Stimulated activated CD4-positive, alpha-beta T cell treated with anti-CD3 and anti-CD28 coated beads, Interleukin-2, amount 100 ng/mL, for 24 hours (primary cell): ENCODE measurements at regions not wholly inside any gene's neighbourhood (a gene's known extent, or its start where the extent isn't known, plus 50 kb on each side); places are given as distances from the start of the nearest gene placed in this dataset.

Experiments
- DNase-seq, 2 donors: peaks; one replicate each; pipeline ENCODE4 v3.0.0-alpha.2; 2020

GRCh38 chr1:235009561-235010306 lies 118.9 kb downstream of the TOMM20 start:
- DNase-seq, result no peak

GRCh38 chr1:235009074-235009473 lies 119.6 kb downstream of the TOMM20 start:
- no peak for DNase-seq

- no peak for DNase-seq
Observed at GRCh38 chr1:235008239-235008638, 120.4 kb downstream of the TOMM20 start.

GRCh38 chr1:235006816-235007215 lies 121.8 kb downstream of the TOMM20 start:
- DNase-seq, result no peak

- peak in 1 of 2 donors; percentile 46 for DNase-seq
Observed at GRCh38 chr1:235006132-235006721, 122.4 kb downstream of the TOMM20 start.

- DNase-seq, result no peak
Observed at GRCh38 chr1:235004840-235005391, 123.7 kb downstream of the TOMM20 start.

- DNase-seq, result no peak
Observed at GRCh38 chr1:235004276-235004675, 124.4 kb downstream of the TOMM20 start.

GRCh38 chr1:235002706-235003300 lies 125.8 kb downstream of the TOMM20 start:
- DNase-seq, result no peak

GRCh38 chr1:234999513-234999940 lies 129.1 kb downstream of the TOMM20 start:
- DNase-seq, result no peak

GRCh38 chr1:234997896-234998741 lies 130.5 kb downstream of the TOMM20 start:
- no peak for DNase-seq

- no peak for DNase-seq
Observed at GRCh38 chr1:234997201-234997895, 131.3 kb downstream of the TOMM20 start.

GRCh38 chr1:234996245-234996757 lies 132.3 kb downstream of the TOMM20 start:
- no peak for DNase-seq

GRCh38 chr1:234994436-234995295 lies 134.0 kb downstream of the TOMM20 start:
- no peak for DNase-seq

GRCh38 chr1:234992065-234992464 lies 136.6 kb downstream of the TOMM20 start:
- no peak for DNase-seq

- DNase-seq, result no peak
Observed at GRCh38 chr1:234990874-234991801, 137.5 kb downstream of the TOMM20 start.

- DNase-seq, result no peak
Observed at GRCh38 chr1:234990328-234990675, 138.3 kb downstream of the TOMM20 start.

GRCh38 chr1:234989479-234990327 lies 138.9 kb downstream of the TOMM20 start:
- DNase-seq, result peak in 1 of 2 donors; percentile 29

GRCh38 chr1:234989019-234989418 lies 139.6 kb downstream of the TOMM20 start:
- peak in 1 of 2 donors; percentile 54 for DNase-seq

- DNase-seq, result no peak
Observed at GRCh38 chr1:234988536-234988935, 140.1 kb downstream of the TOMM20 start.
